ENCODE measurements at regions not wholly inside any gene's neighbourhood (a gene's known extent, or its start where the extent isn't known, plus 50 kb on each side); places are given as distances from the start of the nearest gene placed in this dataset.
"Not testable (repeated sequence)": the region's sequence is repeated elsewhere in the genome, so short reads cannot be mapped to it uniquely, and the experiment has no call there.

- POLR2A ChIA-PET = no interaction called here
- TF ChIP-seq TARDBP (IDR thresholded peaks at IDR 0.05) = no peak
- no peak for TF ChIP-seq FOXA1 (IDR thresholded peaks at IDR 0.05)
- TF ChIP-seq SP1 (IDR thresholded peaks at IDR 0.05) = no peak
- TF ChIP-seq HDGF (IDR thresholded peaks at IDR 0.05; ENCODE audit: borderline replicate concordance) = no peak
- no peak for TF ChIP-seq FOXK2 (IDR thresholded peaks at IDR 0.05)
- no peak for TF ChIP-seq ELF4 (IDR thresholded peaks at IDR 0.05)
- TF ChIP-seq ZNF384 (IDR thresholded peaks at IDR 0.05) = no peak
- TF ChIP-seq, protein P1, sequence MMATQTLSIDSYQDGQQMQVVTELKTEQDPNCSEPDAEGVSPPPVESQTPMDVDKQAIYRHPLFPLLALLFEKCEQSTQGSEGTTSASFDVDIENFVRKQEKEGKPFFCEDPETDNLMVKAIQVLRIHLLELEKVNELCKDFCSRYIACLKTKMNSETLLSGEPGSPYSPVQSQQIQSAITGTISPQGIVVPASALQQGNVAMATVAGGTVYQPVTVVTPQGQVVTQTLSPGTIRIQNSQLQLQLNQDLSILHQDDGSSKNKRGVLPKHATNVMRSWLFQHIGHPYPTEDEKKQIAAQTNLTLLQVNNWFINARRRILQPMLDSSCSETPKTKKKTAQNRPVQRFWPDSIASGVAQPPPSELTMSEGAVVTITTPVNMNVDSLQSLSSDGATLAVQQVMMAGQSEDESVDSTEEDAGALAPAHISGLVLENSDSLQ (IDR thresholded peaks at IDR 0.05) = no peak
- no peak for TF ChIP-seq LEF1 (IDR thresholded peaks at IDR 0.05; ENCODE audit: borderline replicate concordance)
- TF ChIP-seq CTBP1 (IDR thresholded peaks at IDR 0.05; ENCODE audit: borderline replicate concordance) = no peak
- no peak for TF ChIP-seq BHLHE40 (IDR thresholded peaks at IDR 0.05; ENCODE audit: borderline replicate concordance)
- CTCF ChIA-PET = interaction anchor here (0.6 kb wide), 1 partner anchor 827 kb away, joined by 4 read pairs; no protein-coding TSS in a partner anchor
- no peak for DNase-seq (ENCODE audit: extremely low spot score)
Measured at GRCh38 chr18:40313030-40313642, 1641.9 kb upstream of the PIK3C3 start.

DNA sequence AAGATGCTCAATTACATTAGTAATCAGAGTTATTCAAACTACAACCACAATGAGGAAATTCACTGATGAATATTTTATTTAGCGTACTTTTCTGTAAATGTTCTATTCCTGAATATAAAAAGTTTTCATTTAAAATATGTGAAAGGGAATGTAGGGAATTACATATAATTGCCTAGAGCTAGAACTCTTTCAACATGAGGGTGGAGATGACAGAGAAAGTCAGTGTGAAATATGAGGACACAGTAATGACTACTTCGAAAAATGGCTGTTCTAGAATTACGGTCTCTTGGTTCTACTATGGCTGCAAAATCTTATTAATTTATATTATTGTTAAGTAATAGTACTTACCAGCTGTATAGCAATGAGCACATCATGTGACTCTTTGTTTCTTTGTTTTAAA, 1647.4 kb upstream of the PIK3C3 start:
- POLR2A ChIA-PET = no interaction called here
- TF ChIP-seq HDGF (IDR thresholded peaks at IDR 0.05; ENCODE audit: borderline replicate concordance) (no peak), LEF1 (IDR thresholded peaks at IDR 0.05; ENCODE audit: borderline replicate concordance) (no peak), NFRKB (IDR thresholded peaks at IDR 0.05) (no peak), SP1 (IDR thresholded peaks at IDR 0.05) (no peak), ELF4 (IDR thresholded peaks at IDR 0.05) (no peak), FOXK2 (IDR thresholded peaks at IDR 0.05) (no peak), BHLHE40 (IDR thresholded peaks at IDR 0.05; ENCODE audit: borderline replicate concordance) (no peak), TARDBP (IDR thresholded peaks at IDR 0.05) (no peak), SUZ12 (IDR thresholded peaks at IDR 0.05) (no peak), L3MBTL2 (conservative IDR thresholded peaks at IDR 0.05) (no peak), FOXM1 (IDR thresholded peaks at IDR 0.05; ENCODE audit: borderline replicate concordance) (no peak), FOXA1 (IDR thresholded peaks at IDR 0.05) (no peak), ARNT (IDR thresholded peaks at IDR 0.05) (no peak), CTBP1 (IDR thresholded peaks at IDR 0.05; ENCODE audit: borderline replicate concordance) (no peak), ZNF384 (IDR thresholded peaks at IDR 0.05) (no peak)
- TF ChIP-seq, protein P1 (IDR thresholded peaks at IDR 0.05) = no peak
- no peak for DNase-seq (ENCODE audit: extremely low spot score)
- CTCF ChIA-PET = no interaction called here

DNA sequence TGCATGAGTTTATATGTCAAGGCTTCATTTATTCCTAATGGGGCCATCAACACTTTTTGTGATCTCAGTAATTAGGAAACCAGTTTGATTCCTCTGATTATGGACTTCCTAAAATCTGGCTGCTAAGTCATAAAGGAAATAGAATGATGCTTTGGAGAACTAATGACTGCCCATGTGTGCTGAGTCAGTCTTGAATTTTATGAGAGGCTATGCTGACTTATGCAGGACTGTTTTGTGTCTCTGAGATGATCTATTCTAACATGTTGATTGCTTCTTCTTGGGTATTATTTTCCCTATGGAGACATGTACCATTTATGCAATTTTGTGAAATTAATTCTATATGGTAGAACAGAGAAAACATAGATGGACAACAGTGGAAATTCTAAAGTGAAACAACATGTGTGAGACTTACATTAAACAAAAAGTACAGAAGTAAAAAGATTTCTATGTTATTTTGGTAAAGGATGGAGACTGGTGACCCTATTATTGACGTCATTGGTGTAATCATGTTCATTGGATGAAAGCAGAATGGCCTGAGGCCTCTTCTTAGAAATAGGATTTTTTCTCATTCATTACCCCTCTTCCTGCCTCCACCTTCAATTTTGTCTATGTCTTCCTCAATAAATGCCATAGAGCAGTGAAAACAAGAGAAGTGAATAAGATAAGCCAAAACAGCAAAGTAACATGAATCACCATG, 1658.2 kb upstream of the PIK3C3 start:
- ChIA-PET POLR2A (no interaction called here), CTCF (interaction anchor here (1.1 kb wide), 1 partner anchor 23 kb away, joined by 3 read pairs; no protein-coding TSS in a partner anchor)
- TF ChIP-seq ELF4 (IDR thresholded peaks at IDR 0.05) (no peak), LEF1 (IDR thresholded peaks at IDR 0.05; ENCODE audit: borderline replicate concordance) (no peak), FOXM1 (IDR thresholded peaks at IDR 0.05; ENCODE audit: borderline replicate concordance) (no peak), BHLHE40 (IDR thresholded peaks at IDR 0.05; ENCODE audit: borderline replicate concordance) (no peak), SP1 (IDR thresholded peaks at IDR 0.05) (no peak), CTBP1 (IDR thresholded peaks at IDR 0.05; ENCODE audit: borderline replicate concordance) (no peak), ARNT (IDR thresholded peaks at IDR 0.05) (no peak), FOXA1 (IDR thresholded peaks at IDR 0.05) (no peak), TARDBP (IDR thresholded peaks at IDR 0.05) (no peak), HDGF (IDR thresholded peaks at IDR 0.05; ENCODE audit: borderline replicate concordance) (no peak), FOXK2 (IDR thresholded peaks at IDR 0.05) (no peak), L3MBTL2 (conservative IDR thresholded peaks at IDR 0.05) (no peak), SUZ12 (IDR thresholded peaks at IDR 0.05) (no peak), ZNF384 (IDR thresholded peaks at IDR 0.05) (no peak), NFRKB (IDR thresholded peaks at IDR 0.05) (no peak)
- TF ChIP-seq, protein P1 (IDR thresholded peaks at IDR 0.05) = no peak
- no peak for DNase-seq (ENCODE audit: extremely low spot score)

- ChIA-PET CTCF (interaction anchor here (0.7 to 0.8 kb wide), 2 partner anchors 541 to 1828 kb away, joined by 3 to 4 read pairs; no protein-coding TSS in a partner anchor), POLR2A (no interaction called here)
- no peak for DNase-seq (ENCODE audit: extremely low spot score)
- TF ChIP-seq L3MBTL2 (conservative IDR thresholded peaks at IDR 0.05) = no peak
- no peak for TF ChIP-seq FOXA1 (IDR thresholded peaks at IDR 0.05)
- no peak for TF ChIP-seq FOXK2 (IDR thresholded peaks at IDR 0.05)
- no peak for TF ChIP-seq SP1 (IDR thresholded peaks at IDR 0.05)
Measured at GRCh38 chr18:40292985-40293710, 1661.9 kb upstream of the PIK3C3 start.

GRCh38 chr18:40283560-40283959, 1671.5 kb upstream of the PIK3C3 start:
- TF ChIP-seq FOXK2 (IDR thresholded peaks at IDR 0.05) (no peak), FOXA1 (IDR thresholded peaks at IDR 0.05) (no peak), L3MBTL2 (conservative IDR thresholded peaks at IDR 0.05) (no peak), HDGF (IDR thresholded peaks at IDR 0.05; ENCODE audit: borderline replicate concordance) (no peak), BHLHE40 (IDR thresholded peaks at IDR 0.05; ENCODE audit: borderline replicate concordance) (no peak), NFRKB (IDR thresholded peaks at IDR 0.05) (no peak), ZNF384 (IDR thresholded peaks at IDR 0.05) (no peak), LEF1 (IDR thresholded peaks at IDR 0.05; ENCODE audit: borderline replicate concordance) (no peak), FOXM1 (IDR thresholded peaks at IDR 0.05; ENCODE audit: borderline replicate concordance) (no peak), CTBP1 (IDR thresholded peaks at IDR 0.05; ENCODE audit: borderline replicate concordance) (no peak), ARNT (IDR thresholded peaks at IDR 0.05) (no peak), ELF4 (IDR thresholded peaks at IDR 0.05) (no peak), SP1 (IDR thresholded peaks at IDR 0.05) (no peak), SUZ12 (IDR thresholded peaks at IDR 0.05) (no peak)
- TF ChIP-seq, protein P1 (IDR thresholded peaks at IDR 0.05) = no peak
- ChIA-PET POLR2A (no interaction called here), CTCF (interaction anchor here (0.6 kb wide), 1 partner anchor 553 kb away, joined by 4 read pairs; no protein-coding TSS in a partner anchor)
- no peak for DNase-seq (ENCODE audit: extremely low spot score)

DNA sequence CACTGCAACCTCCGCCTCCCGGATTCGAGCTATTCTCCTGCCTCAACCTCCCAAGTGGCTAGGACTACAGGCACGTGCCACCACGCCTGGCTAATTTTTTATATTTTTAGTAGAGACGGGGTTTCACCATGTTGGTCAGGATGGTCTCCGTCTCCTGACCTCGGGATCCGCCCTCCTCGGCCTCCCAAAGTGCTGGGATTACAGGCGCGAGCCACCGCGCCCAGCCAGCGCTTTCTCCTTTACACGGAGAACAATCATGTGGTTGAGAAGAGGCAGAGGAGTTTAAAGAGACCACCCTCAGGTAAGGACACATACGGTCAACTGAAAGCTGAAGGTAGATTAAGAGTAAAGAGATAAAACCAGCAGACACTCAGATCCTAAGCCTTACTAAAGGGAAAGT, 1673.7 kb upstream of the PIK3C3 start:
- POLR2A ChIA-PET; DNase-seq (ENCODE audit: extremely low spot score); CTCF ChIA-PET: not testable (repeated sequence)

Measured in HEK293T (cell line).